ENCODE measurements at regions not wholly inside any gene's neighbourhood (a gene's known extent, or its start where the extent isn't known, plus 50 kb on each side); places are given as distances from the start of the nearest gene placed in this dataset.
A peak's percentile ranks its signal among the peaks of the same experiment; 100 is the strongest.

DNA sequence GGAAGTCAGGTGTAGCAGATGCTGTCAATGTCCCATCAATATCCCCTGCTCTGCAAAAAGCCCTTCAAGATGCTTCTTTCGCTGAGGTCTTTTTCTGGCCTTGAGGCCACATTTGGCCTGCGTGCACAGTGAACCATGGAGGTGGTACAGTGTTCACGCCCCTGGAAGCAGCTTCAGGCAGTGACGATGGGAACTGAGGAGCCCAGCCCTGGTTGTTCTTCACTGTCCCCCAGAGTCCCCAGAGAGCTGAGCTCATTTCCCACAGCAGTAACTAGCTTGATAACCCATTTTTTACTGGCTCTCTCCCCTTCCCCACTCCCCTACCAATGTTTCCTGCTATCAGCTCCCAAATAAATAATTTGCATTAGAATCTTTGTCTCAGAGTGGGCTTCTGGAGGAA, 76.5 kb downstream of the OLIG1 start:
- no peak for DNase-seq (ENCODE audit: low spot score)
- peak overlapping the region; percentile 78 for H2AFZ ChIP-seq
- 0 out of 2 replicates have a peak, but pooled peaks cover 9% of the 10 kb centered on the region for H3K9me2 ChIP-seq (ENCODE audit: insufficient read depth)
- TF ChIP-seq ZNF331 (CRISPR knock-in tag; IDR thresholded peaks at IDR 0.05; ENCODE audit: low read depth) = no peak
- TF ChIP-seq NANOG (IDR thresholded peaks at IDR 0.05; ENCODE audit: borderline replicate concordance) = no peak
- TF ChIP-seq, protein P1, sequence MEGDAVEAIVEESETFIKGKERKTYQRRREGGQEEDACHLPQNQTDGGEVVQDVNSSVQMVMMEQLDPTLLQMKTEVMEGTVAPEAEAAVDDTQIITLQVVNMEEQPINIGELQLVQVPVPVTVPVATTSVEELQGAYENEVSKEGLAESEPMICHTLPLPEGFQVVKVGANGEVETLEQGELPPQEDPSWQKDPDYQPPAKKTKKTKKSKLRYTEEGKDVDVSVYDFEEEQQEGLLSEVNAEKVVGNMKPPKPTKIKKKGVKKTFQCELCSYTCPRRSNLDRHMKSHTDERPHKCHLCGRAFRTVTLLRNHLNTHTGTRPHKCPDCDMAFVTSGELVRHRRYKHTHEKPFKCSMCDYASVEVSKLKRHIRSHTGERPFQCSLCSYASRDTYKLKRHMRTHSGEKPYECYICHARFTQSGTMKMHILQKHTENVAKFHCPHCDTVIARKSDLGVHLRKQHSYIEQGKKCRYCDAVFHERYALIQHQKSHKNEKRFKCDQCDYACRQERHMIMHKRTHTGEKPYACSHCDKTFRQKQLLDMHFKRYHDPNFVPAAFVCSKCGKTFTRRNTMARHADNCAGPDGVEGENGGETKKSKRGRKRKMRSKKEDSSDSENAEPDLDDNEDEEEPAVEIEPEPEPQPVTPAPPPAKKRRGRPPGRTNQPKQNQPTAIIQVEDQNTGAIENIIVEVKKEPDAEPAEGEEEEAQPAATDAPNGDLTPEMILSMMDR (conservative IDR thresholded peaks at IDR 0.05; ENCODE audit: low read depth in 2 of 2) = no peak
- no peak for TF ChIP-seq EZH2 (IDR thresholded peaks at IDR 0.05; ENCODE audit: low read depth, unreplicated experiment)
- TF ChIP-seq, protein P2, sequence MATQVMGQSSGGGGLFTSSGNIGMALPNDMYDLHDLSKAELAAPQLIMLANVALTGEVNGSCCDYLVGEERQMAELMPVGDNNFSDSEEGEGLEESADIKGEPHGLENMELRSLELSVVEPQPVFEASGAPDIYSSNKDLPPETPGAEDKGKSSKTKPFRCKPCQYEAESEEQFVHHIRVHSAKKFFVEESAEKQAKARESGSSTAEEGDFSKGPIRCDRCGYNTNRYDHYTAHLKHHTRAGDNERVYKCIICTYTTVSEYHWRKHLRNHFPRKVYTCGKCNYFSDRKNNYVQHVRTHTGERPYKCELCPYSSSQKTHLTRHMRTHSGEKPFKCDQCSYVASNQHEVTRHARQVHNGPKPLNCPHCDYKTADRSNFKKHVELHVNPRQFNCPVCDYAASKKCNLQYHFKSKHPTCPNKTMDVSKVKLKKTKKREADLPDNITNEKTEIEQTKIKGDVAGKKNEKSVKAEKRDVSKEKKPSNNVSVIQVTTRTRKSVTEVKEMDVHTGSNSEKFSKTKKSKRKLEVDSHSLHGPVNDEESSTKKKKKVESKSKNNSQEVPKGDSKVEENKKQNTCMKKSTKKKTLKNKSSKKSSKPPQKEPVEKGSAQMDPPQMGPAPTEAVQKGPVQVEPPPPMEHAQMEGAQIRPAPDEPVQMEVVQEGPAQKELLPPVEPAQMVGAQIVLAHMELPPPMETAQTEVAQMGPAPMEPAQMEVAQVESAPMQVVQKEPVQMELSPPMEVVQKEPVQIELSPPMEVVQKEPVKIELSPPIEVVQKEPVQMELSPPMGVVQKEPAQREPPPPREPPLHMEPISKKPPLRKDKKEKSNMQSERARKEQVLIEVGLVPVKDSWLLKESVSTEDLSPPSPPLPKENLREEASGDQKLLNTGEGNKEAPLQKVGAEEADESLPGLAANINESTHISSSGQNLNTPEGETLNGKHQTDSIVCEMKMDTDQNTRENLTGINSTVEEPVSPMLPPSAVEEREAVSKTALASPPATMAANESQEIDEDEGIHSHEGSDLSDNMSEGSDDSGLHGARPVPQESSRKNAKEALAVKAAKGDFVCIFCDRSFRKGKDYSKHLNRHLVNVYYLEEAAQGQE (IDR thresholded peaks at IDR 0.05; ENCODE audit: unreplicated experiment) = no peak
- no peak for TF ChIP-seq JUNB (IDR thresholded peaks at IDR 0.05; ENCODE audit: unreplicated experiment)
- TF ChIP-seq POLR2AphosphoS5 (IDR thresholded peaks at IDR 0.05; ENCODE audit: low read depth) = no peak
- TF ChIP-seq, protein P3, sequence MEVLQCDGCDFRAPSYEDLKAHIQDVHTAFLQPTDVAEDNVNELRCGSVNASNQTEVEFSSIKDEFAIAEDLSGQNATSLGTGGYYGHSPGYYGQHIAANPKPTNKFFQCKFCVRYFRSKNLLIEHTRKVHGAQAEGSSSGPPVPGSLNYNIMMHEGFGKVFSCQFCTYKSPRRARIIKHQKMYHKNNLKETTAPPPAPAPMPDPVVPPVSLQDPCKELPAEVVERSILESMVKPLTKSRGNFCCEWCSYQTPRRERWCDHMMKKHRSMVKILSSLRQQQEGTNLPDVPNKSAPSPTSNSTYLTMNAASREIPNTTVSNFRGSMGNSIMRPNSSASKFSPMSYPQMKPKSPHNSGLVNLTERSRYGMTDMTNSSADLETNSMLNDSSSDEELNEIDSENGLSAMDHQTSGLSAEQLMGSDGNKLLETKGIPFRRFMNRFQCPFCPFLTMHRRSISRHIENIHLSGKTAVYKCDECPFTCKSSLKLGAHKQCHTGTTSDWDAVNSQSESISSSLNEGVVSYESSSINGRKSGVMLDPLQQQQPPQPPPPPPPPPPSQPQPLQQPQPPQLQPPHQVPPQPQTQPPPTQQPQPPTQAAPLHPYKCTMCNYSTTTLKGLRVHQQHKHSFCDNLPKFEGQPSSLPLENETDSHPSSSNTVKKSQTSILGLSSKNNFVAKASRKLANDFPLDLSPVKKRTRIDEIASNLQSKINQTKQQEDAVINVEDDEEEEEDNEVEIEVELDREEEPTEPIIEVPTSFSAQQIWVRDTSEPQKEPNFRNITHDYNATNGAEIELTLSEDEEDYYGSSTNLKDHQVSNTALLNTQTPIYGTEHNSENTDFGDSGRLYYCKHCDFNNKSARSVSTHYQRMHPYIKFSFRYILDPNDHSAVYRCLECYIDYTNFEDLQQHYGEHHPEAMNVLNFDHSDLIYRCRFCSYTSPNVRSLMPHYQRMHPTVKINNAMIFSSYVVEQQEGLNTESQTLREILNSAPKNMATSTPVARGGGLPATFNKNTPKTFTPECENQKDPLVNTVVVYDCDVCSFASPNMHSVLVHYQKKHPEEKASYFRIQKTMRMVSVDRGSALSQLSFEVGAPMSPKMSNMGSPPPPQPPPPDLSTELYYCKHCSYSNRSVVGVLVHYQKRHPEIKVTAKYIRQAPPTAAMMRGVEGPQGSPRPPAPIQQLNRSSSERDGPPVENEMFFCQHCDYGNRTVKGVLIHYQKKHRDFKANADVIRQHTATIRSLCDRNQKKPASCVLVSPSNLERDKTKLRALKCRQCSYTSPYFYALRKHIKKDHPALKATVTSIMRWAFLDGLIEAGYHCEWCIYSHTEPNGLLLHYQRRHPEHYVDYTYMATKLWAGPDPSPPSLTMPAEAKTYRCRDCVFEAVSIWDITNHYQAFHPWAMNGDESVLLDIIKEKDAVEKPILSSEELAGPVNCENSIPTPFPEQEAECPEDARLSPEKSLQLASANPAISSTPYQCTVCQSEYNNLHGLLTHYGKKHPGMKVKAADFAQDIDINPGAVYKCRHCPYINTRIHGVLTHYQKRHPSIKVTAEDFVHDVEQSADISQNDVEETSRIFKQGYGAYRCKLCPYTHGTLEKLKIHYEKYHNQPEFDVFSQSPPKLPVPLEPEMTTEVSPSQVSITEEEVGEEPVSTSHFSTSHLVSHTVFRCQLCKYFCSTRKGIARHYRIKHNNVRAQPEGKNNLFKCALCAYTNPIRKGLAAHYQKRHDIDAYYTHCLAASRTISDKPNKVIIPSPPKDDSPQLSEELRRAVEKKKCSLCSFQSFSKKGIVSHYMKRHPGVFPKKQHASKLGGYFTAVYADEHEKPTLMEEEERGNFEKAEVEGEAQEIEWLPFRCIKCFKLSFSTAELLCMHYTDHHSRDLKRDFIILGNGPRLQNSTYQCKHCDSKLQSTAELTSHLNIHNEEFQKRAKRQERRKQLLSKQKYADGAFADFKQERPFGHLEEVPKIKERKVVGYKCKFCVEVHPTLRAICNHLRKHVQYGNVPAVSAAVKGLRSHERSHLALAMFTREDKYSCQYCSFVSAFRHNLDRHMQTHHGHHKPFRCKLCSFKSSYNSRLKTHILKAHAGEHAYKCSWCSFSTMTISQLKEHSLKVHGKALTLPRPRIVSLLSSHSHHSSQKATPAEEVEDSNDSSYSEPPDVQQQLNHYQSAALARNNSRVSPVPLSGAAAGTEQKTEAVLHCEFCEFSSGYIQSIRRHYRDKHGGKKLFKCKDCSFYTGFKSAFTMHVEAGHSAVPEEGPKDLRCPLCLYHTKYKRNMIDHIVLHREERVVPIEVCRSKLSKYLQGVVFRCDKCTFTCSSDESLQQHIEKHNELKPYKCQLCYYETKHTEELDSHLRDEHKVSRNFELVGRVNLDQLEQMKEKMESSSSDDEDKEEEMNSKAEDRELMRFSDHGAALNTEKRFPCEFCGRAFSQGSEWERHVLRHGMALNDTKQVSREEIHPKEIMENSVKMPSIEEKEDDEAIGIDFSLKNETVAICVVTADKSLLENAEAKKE (CRISPR knock-in tag; IDR thresholded peaks at IDR 0.05) = no peak
- TF ChIP-seq CREB1 (CRISPR knock-in tag; IDR thresholded peaks at IDR 0.05; ENCODE audit: low read depth) = no peak
- TF ChIP-seq ZNF114 (CRISPR knock-in tag; IDR thresholded peaks at IDR 0.05) = no peak
- TF ChIP-seq STAT1 (IDR thresholded peaks at IDR 0.05; ENCODE audit: unreplicated experiment) = no peak
- TF ChIP-seq, protein P4, sequence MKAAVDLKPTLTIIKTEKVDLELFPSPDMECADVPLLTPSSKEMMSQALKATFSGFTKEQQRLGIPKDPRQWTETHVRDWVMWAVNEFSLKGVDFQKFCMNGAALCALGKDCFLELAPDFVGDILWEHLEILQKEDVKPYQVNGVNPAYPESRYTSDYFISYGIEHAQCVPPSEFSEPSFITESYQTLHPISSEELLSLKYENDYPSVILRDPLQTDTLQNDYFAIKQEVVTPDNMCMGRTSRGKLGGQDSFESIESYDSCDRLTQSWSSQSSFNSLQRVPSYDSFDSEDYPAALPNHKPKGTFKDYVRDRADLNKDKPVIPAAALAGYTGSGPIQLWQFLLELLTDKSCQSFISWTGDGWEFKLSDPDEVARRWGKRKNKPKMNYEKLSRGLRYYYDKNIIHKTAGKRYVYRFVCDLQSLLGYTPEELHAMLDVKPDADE (IDR thresholded peaks at IDR 0.05) = no peak
- no peak for TF ChIP-seq EZH2phosphoT487 (IDR thresholded peaks at IDR 0.05; ENCODE audit: unreplicated experiment)
- peak overlapping the region; percentile 55; the same call in 1 of the 2 replicates for H3K4me2 ChIP-seq
- Mint-ChIP-seq H3K4me1 (peaks cover 30% of the 10 kb centered on the region), H3K27ac (no peak overlapping the region), H3K4me3 (no peak overlapping the region), H3K27me3 (ENCODE audit: insufficient read depth, low read depth, poor library complexity) (peaks cover 7% of the 10 kb centered on the region), H3K36me3 (ENCODE audit: low read depth) (no peaks in the 10 kb centered on the region), H3K9me3 (no peaks in the 10 kb centered on the region)
- no peak overlapping the region for H3K27ac ChIP-seq (ENCODE audit: low read depth)
- no peaks in the 10 kb centered on the region for H4K20me1 ChIP-seq (replicated peaks; ENCODE audit: insufficient read depth)
- peaks cover 20% of the 10 kb centered on the region for H3K4me1 ChIP-seq (ENCODE audit: insufficient read depth)
- H3K4me3 ChIP-seq = no peak overlapping the region
- H3K79me2 ChIP-seq (replicated peaks; ENCODE audit: insufficient read depth) = no peaks in the 10 kb centered on the region
- no peaks in the 10 kb centered on the region for H3K36me3 ChIP-seq (ENCODE audit: insufficient read depth)
- H3F3A ChIP-seq (replicated peaks; ENCODE audit: low read depth) = no peaks in the 10 kb centered on the region
- no peaks in the 10 kb centered on the region for H3K27me3 ChIP-seq (ENCODE audit: insufficient read depth)
- ATAC-seq = no peak
